NB4 (cell line): ENCODE measurements at regions not wholly inside any gene's neighbourhood (a gene's known extent, or its start where the extent isn't known, plus 50 kb on each side); places are given as distances from the start of the nearest gene placed in this dataset.
"Not testable (repeated sequence)": the region's sequence is repeated elsewhere in the genome, so short reads cannot be mapped to it uniquely, and the experiment has no call there.

ENCODE experiments used
- CTCF ChIP-seq: IDR thresholded peaks from one replicate; pipeline ENCODE4 v1.5.1; 2012; ENCODE audit warnings: low read depth, low read length
- POLR2A ChIP-seq: IDR thresholded peaks from 2 replicates; pipeline ENCODE4 v1.6.1; 2011; ENCODE audit warnings: mild to moderate bottlenecking; ENCODE audit not compliant: insufficient read length; ENCODE audit errors: extremely low read depth

- not testable (repeated sequence) for TF ChIP-seq CTCF, POLR2A
Observed at GRCh38 chr21:6436205-6436604, 4085.2 kb upstream of the TPTE start.
